ENCODE measurements at regions not wholly inside any gene's neighbourhood (a gene's known extent, or its start where the extent isn't known, plus 50 kb on each side); places are given as distances from the start of the nearest gene placed in this dataset.

DNA sequence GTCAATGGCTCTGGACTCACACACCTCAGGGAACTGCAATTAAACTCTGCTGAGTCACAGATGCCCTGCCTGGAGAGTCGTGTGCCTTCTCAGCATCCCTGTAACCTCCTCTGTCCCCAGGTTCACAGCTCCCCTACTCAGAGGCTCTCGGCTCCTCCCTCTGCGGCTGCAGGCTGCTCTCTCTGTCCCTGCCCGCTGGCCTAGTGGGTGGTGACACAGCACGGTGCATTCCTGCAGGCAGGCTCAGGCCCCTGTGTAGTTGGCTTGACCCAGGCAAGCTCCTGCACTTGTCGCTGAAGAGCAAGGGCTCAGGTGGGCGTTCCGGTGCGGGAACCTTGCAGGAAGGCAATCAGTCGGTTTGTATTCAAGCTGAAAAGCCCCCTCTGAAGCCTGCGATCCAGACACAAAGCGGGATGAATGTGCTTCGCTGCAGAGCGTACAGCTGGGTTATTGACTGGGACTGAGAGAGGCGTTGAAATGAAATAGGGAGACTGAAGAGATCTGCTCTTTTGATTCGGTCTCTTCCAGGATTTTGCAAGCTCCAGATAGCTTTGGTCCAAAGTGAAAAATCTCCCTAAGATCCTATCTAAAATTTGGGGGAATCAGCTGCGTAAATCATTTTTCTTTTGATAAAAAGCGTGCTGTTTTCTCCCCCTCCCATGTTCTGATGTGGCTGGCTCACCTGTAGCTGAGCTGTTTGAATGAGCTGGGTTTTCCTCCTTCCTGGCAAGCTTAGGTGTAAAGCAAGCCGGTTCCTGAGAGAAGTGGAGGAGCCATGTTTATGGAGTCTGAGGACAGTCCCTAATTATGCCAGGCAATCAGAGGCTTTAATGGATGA, 208.7 kb upstream of the PHYHIPL start:
- H3K4me1 Mint-ChIP-seq: no peaks in the 10 kb centered on the region
- no peaks in the 10 kb centered on the region for H3K36me3 ChIP-seq (ENCODE audit: insufficient read depth, low read length)
- no peak overlapping the region for H3K27ac ChIP-seq (ENCODE audit: low read depth, low read length)
- peaks cover 7 to 11% of the 10 kb centered on the region in 2 donors for H3K27me3 Mint-ChIP-seq
- H3K4me3 ChIP-seq (ENCODE audit: low read length): no peak overlapping the region
- H3K27ac Mint-ChIP-seq: no peak overlapping the region
- no peak overlapping the region for H3K4me3 Mint-ChIP-seq
- no peaks in the 10 kb centered on the region for H3K4me1 ChIP-seq (ENCODE audit: insufficient read depth, low read length)
- H3K27me3 ChIP-seq (ENCODE audit: insufficient read depth, low read length, poor library complexity, severe bottlenecking): no peaks in the 10 kb centered on the region
- CTCF ChIA-PET: no interaction called here
- H3K36me3 Mint-ChIP-seq: no peaks in the 10 kb centered on the region
- H3K9me3 ChIP-seq (ENCODE audit: low read length): no peaks in the 10 kb centered on the region
- peaks cover 0 to 6% (median 0%) of the 10 kb centered on the region in 5 donors for H3K9me3 Mint-ChIP-seq
- POLR2A ChIA-PET: no interaction called here
- DNase-seq: no peak

GRCh38 chr10:58968389-58968755, 208.1 kb upstream of the PHYHIPL start:
- Mint-ChIP-seq H3K27me3 (peaks cover 7 to 11% of the 10 kb centered on the region in 2 donors), H3K4me1 (no peaks in the 10 kb centered on the region), H3K4me3 (no peak overlapping the region), H3K27ac (no peak overlapping the region), H3K36me3 (no peaks in the 10 kb centered on the region), H3K9me3 (peaks cover 0 to 6% (median 0%) of the 10 kb centered on the region in 5 donors)
- Histone ChIP-seq H3K27me3 (ENCODE audit: insufficient read depth, low read length, poor library complexity, severe bottlenecking) (no peaks in the 10 kb centered on the region), H3K4me1 (ENCODE audit: insufficient read depth, low read length) (no peaks in the 10 kb centered on the region), H3K27ac (ENCODE audit: low read depth, low read length) (no peak overlapping the region), H3K36me3 (ENCODE audit: insufficient read depth, low read length) (no peaks in the 10 kb centered on the region), H3K9me3 (ENCODE audit: low read length) (no peaks in the 10 kb centered on the region), H3K4me3 (ENCODE audit: low read length) (no peak overlapping the region)
- CTCF ChIA-PET: no interaction called here
- DNase-seq: no peak
- POLR2A ChIA-PET: no interaction called here

DNA sequence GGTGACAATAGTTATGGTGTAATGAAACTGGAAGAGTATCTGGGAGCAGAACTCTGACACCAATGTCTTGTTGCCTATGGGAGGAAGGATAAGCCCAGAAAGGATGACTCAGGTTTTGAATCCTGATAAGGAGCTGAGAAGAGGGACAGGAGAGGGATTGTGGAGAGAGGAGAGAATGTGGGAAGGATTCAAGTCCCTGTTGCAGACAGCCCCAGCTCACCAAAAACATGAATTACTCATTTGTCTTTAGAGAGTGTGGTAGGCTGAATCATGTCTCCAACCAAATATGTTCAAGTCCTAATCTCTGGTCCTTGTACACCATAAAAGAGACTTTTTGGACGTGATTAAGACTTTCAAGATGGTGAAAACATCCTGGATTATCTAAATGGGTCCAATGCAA, 206.9 kb upstream of the PHYHIPL start:
- Histone ChIP-seq H3K4me1 (ENCODE audit: insufficient read depth, low read length) (no peaks in the 10 kb centered on the region), H3K27me3 (ENCODE audit: insufficient read depth, low read length, poor library complexity, severe bottlenecking) (no peaks in the 10 kb centered on the region), H3K27ac (ENCODE audit: low read depth, low read length) (no peak overlapping the region), H3K9me3 (ENCODE audit: low read length) (no peaks in the 10 kb centered on the region), H3K36me3 (ENCODE audit: insufficient read depth, low read length) (no peaks in the 10 kb centered on the region), H3K4me3 (ENCODE audit: low read length) (no peak overlapping the region)
- H3K4me1 Mint-ChIP-seq: no peaks in the 10 kb centered on the region
- no peak overlapping the region for H3K4me3 Mint-ChIP-seq
- H3K27me3 Mint-ChIP-seq: peaks cover 7 to 11% of the 10 kb centered on the region in 2 donors
- no peaks in the 10 kb centered on the region for H3K36me3 Mint-ChIP-seq
- H3K27ac Mint-ChIP-seq: no peak overlapping the region
- ChIA-PET CTCF (no interaction called here), POLR2A (no interaction called here)
- H3K9me3 Mint-ChIP-seq: peaks cover 0 to 6% (median 0%) of the 10 kb centered on the region in 5 donors
- no peak for DNase-seq

DNA sequence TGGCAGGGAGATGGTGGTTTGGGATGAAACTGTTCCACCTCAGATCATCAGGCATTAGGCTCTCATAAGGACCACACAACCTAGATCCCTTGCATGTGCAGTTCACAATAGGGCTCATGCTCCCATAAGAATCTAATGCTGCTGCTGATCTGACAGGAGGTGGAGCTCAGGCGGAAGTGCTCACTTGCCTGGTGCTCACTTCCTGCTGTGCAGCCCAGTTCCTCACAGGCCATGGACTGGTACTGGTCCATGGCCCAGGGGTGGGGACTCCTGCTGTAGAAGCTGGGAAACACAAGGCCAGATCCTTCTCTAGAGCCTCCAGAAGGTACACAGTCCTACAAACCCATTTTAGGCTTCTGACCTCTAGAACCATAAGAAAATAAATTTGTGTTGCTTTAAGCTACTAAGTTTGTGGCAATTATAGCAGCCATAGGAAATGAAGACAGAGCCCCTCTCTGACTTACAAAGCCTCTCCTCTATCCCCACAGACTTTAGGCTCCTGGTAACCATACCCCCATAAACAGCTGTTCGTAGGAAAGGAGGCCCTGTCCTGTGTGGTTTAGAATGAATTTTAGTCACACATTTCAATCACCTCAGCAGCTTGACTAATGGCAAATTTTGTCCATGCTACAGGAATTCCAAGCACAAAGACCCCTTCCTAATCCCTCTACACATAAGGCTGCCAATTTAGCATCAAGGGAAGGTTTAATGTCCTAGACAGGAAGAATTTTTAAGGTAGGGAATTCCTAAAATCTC, 206.1 kb upstream of the PHYHIPL start:
- Mint-ChIP-seq H3K27me3 (peaks cover 7 to 11% of the 10 kb centered on the region in 2 donors), H3K9me3 (peaks cover 0 to 6% (median 0%) of the 10 kb centered on the region in 5 donors), H3K4me3 (no peak overlapping the region), H3K27ac (no peak overlapping the region), H3K36me3 (no peaks in the 10 kb centered on the region), H3K4me1 (no peaks in the 10 kb centered on the region)
- H3K27me3 ChIP-seq (ENCODE audit: insufficient read depth, low read length, poor library complexity, severe bottlenecking): no peaks in the 10 kb centered on the region
- CTCF ChIA-PET: no interaction called here
- POLR2A ChIA-PET: no interaction called here
- H3K4me1 ChIP-seq (ENCODE audit: insufficient read depth, low read length): no peaks in the 10 kb centered on the region
- no peaks in the 10 kb centered on the region for H3K36me3 ChIP-seq (ENCODE audit: insufficient read depth, low read length)
- no peak overlapping the region for H3K27ac ChIP-seq (ENCODE audit: low read depth, low read length)
- no peak for DNase-seq
- H3K9me3 ChIP-seq (ENCODE audit: low read length): no peaks in the 10 kb centered on the region
- H3K4me3 ChIP-seq (ENCODE audit: low read length): no peak overlapping the region

DNA sequence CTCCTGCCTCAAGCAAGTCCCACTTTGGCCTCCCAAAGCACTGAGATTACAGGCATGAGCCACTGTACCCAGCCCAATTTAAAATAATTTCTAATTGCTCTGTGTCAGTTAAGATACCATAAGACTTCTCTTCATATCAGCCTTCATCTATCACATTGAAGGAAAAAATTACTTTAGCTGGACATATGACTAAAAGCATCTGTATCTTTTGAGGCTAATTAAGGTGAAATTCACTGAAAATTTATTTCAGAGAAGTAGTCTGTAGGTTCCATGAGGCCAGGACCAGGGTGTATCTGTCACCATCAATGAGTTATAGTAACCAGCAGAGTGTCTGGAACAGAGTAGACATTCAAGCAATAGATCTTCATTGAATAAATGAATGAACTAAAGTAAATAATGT, 205.2 kb upstream of the PHYHIPL start:
- H3K36me3 Mint-ChIP-seq: no peaks in the 10 kb centered on the region
- no peaks in the 10 kb centered on the region for H3K27me3 ChIP-seq (ENCODE audit: insufficient read depth, low read length, poor library complexity, severe bottlenecking)
- ChIA-PET POLR2A (no interaction called here), CTCF (no interaction called here)
- no peak overlapping the region for H3K27ac Mint-ChIP-seq
- H3K4me3 Mint-ChIP-seq: no peak overlapping the region
- peaks cover 0 to 6% (median 0%) of the 10 kb centered on the region in 5 donors for H3K9me3 Mint-ChIP-seq
- H3K4me1 Mint-ChIP-seq: no peaks in the 10 kb centered on the region
- no peaks in the 10 kb centered on the region for H3K36me3 ChIP-seq (ENCODE audit: insufficient read depth, low read length)
- H3K27me3 Mint-ChIP-seq: peaks cover 7 to 11% of the 10 kb centered on the region in 2 donors
- no peak overlapping the region for H3K4me3 ChIP-seq (ENCODE audit: low read length)
- no peaks in the 10 kb centered on the region for H3K4me1 ChIP-seq (ENCODE audit: insufficient read depth, low read length)
- H3K9me3 ChIP-seq (ENCODE audit: low read length): no peaks in the 10 kb centered on the region
- no peak overlapping the region for H3K27ac ChIP-seq (ENCODE audit: low read depth, low read length)
- DNase-seq: no peak

- Mint-ChIP-seq H3K4me3 (no peak overlapping the region), H3K9me3 (peaks cover 0 to 6% (median 0%) of the 10 kb centered on the region in 5 donors), H3K36me3 (no peaks in the 10 kb centered on the region), H3K27ac (no peak overlapping the region), H3K27me3 (peaks cover 5 to 8% of the 10 kb centered on the region in 2 donors), H3K4me1 (no peaks in the 10 kb centered on the region)
- Histone ChIP-seq H3K9me3 (ENCODE audit: low read length) (no peaks in the 10 kb centered on the region), H3K4me3 (ENCODE audit: low read length) (no peak overlapping the region), H3K27ac (ENCODE audit: low read depth, low read length) (no peak overlapping the region), H3K27me3 (ENCODE audit: insufficient read depth, low read length, poor library complexity, severe bottlenecking) (no peaks in the 10 kb centered on the region), H3K4me1 (ENCODE audit: insufficient read depth, low read length) (no peaks in the 10 kb centered on the region), H3K36me3 (ENCODE audit: insufficient read depth, low read length) (no peaks in the 10 kb centered on the region)
- CTCF ChIA-PET: no interaction called here
- POLR2A ChIA-PET: no interaction called here
- no peak for DNase-seq
Measured at GRCh38 chr10:58971796-58972491, 204.5 kb upstream of the PHYHIPL start.

DNA sequence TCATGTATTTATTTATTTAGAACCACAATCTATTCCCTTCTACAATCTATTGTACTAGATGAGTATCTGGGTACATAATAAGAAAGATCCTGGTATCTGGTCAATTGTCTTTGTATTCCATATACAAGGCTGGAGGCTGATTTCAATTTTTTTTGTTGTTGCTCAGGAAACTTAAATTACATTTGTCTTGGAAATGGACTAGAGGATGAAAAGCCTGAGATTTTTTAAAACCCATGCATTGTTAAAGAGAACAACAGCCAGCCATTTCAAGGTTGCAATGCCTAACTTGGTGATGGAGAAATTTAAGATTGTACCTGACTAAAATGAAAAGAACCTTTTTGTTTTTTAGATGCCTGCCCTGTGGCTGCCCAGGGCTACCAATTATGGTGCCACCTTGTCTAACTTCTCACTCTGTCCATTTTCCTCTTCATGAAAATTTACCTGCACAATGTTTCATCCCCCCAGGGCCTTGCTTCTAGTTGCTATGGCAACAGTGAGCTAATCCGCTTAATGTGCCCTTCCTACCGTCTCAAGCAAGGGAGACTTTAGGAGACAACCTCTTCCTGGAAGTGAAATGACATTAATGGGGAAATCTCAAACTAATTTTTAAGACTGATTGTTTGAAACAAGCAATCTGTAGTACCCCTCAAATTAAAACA, 203.7 kb upstream of the PHYHIPL start:
- Mint-ChIP-seq H3K27ac (no peak overlapping the region), H3K4me3 (no peak overlapping the region), H3K9me3 (peaks cover 0 to 6% (median 0%) of the 10 kb centered on the region in 5 donors), H3K27me3 (peaks cover 4 to 6% of the 10 kb centered on the region in 2 donors), H3K4me1 (no peaks in the 10 kb centered on the region), H3K36me3 (no peaks in the 10 kb centered on the region)
- POLR2A ChIA-PET: no interaction called here
- Histone ChIP-seq H3K4me3 (ENCODE audit: low read length) (no peak overlapping the region), H3K9me3 (ENCODE audit: low read length) (no peaks in the 10 kb centered on the region), H3K36me3 (ENCODE audit: insufficient read depth, low read length) (no peaks in the 10 kb centered on the region), H3K27ac (ENCODE audit: low read depth, low read length) (no peak overlapping the region), H3K27me3 (ENCODE audit: insufficient read depth, low read length, poor library complexity, severe bottlenecking) (no peaks in the 10 kb centered on the region), H3K4me1 (ENCODE audit: insufficient read depth, low read length) (no peaks in the 10 kb centered on the region)
- CTCF ChIA-PET: no interaction called here
- DNase-seq: no peak

GRCh38 chr10:58973235-58973595, 203.2 kb upstream of the PHYHIPL start:
- H3K9me3 Mint-ChIP-seq: peaks cover 0 to 6% (median 0%) of the 10 kb centered on the region in 5 donors
- no peak overlapping the region for H3K27ac Mint-ChIP-seq
- H3K27me3 Mint-ChIP-seq: peaks cover 4 to 6% of the 10 kb centered on the region in 2 donors

More at GRCh38 chr10:58973235-58973595, 203.2 kb upstream of the PHYHIPL start:
- H3K4me1 Mint-ChIP-seq: no peaks in the 10 kb centered on the region
- Histone ChIP-seq H3K27ac (ENCODE audit: low read depth, low read length) (no peak overlapping the region), H3K4me3 (ENCODE audit: low read length) (no peak overlapping the region), H3K36me3 (ENCODE audit: insufficient read depth, low read length) (no peaks in the 10 kb centered on the region), H3K4me1 (ENCODE audit: insufficient read depth, low read length) (no peaks in the 10 kb centered on the region), H3K27me3 (ENCODE audit: insufficient read depth, low read length, poor library complexity, severe bottlenecking) (no peaks in the 10 kb centered on the region), H3K9me3 (ENCODE audit: low read length) (no peaks in the 10 kb centered on the region)
- POLR2A ChIA-PET: no interaction called here
- no peaks in the 10 kb centered on the region for H3K36me3 Mint-ChIP-seq
- H3K4me3 Mint-ChIP-seq: no peak overlapping the region
- CTCF ChIA-PET: no interaction called here
- no peak for DNase-seq

Data from CD8-positive, alpha-beta memory T cell (primary cell).